ENCODE measurements at regions not wholly inside any gene's neighbourhood (a gene's known extent, or its start where the extent isn't known, plus 50 kb on each side); places are given as distances from the start of the nearest gene placed in this dataset.

DNA sequence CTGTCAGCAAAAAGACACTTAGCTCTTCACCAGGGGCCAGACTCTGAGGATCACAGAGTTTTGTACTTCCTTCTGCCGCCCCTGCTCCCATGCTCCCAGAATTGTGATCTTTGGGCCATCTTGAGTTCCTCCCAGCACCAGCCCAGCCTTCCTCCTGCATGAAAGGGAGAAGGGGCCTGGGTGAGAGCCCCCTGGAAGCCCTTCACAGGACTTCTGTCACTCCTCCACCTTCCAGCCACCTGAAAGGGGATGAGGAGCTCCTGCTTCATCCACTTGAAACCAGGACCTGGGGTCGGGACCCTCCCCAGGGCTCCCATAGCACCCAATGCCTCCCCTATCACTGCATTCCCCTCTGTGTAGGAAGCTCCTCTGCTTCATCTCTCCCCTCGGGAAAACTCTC, 174.2 kb downstream of the BUD13 start:
- DNase-seq (ENCODE audit: low read depth) = no peak

DNA sequence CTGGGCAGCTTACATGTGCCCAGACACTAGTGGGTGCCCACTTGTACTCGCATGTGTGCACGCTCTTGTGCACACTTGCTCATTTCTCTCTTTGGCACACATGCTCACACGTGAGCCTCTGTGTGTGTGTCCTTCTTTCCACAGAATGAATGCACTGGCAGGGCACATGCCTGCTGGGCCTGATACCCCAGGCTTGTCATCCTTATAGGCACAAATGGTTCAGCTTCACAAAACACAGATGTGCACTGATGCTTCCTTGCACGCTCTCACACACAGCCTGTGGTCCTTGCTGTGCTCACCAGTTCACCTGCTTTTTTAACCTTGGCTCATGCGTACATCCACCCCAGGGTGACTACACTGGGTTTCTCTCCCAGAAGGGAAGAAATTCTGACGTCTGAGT, 174.8 kb downstream of the BUD13 start:
- no peak for DNase-seq (ENCODE audit: low read depth)

DNA sequence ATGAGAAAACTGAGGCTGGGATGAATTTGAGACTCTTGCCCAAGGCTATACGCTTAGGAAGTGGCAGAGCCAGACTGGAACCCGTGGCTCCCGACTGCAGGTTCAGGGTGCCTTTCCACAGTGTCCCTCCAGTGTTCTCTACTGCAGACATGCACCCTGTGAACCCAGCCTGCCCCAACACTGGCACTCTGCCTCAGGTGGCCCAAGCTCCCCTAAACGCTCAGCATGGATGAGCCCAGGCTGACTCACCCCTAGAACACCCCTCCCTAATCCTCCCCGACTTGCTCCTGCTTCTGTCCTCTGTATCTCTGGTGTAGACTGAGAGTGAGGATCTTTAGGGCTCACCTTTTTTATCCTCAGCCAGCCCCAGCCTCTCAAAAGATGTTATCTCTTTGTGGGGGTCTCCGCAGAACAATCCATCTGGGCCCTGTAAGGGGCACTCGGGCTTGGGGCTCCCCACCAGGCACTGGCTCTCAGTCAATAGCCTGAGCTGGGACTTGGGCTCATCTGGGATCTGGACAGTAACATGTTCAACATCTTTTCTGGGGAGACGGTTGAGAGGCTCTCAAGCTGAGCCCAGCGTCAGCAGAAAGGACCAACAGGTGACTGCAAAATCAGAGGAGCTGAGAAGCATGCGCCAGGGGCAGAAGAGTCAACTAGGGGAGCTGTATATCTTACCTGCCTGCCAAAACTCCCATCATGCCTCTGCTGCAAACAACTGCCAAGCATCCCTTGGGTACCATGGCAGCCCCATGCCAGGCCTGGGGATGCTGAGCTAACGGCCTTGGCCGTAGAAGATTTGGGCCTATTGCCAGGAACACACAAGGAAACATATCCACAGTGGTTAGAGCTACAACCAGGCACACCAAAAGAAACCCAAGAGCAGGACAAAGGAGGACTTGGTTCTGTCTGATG, 176.2 kb downstream of the BUD13 start:
- DNase-seq (ENCODE audit: low read depth) = no peak

DNA sequence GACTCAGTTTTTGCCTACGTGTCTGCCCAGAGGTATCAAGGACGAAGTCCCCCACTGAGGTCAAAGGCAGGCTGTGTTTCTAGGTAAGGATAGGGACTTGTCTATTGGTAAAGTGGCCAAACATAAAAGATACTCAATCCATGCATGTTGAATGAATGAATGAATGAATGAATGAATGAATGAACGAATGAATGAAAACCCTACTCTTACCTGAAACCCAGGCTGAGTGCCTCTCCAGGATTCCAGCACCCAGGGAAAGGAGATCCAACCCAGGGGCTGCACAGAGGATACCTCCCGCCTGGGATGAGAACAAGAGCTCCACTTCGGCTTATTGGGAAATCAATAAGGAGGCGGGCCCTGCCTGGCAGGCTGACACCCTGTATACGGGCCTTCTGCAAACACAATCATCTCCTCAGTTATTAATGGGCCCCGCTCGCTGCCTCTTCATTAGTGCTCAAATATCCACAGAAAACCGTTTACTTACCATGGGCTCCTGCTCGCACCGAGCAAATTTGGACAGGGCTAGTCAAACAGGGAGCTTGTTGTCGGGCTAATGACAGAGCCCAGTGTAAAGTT, 177.4 kb downstream of the BUD13 start:
- no peak for DNase-seq (ENCODE audit: low read depth)

DNA sequence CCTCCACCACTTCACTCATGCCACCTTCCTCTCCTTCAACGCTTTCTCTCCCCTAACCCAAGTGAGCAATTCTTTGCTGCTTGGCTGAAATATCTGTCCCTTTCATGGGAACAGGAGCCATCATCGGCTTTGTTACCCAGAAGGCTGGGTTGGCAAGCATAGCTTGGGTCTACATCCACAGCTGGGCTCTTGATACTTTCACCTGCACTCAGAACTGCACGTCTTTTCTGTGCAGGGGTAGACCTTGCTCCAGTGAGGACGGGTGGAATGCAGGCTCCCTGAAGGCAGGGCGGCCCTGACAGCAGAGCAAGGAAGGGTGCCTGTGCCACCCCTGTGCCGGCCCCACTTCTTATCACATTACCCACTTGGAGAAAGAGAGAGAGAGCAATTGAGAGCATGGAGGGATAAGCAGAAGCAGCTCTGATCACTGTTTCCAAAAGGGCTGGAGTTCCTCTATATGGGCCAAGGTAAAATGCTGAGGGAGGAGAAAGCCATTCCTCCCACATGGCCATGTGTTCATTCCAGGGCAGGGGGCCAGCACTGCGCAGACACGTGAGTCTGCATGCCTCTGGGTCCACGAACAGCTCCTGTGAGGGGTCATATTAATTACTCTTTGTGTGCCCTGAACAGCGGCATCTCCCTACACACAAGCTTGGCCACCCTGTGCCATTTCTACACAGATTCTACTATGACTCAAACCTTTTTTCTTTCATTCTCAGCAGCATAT, 181.8 kb downstream of the BUD13 start:
- DNase-seq (ENCODE audit: low read depth) = no peak

DNA sequence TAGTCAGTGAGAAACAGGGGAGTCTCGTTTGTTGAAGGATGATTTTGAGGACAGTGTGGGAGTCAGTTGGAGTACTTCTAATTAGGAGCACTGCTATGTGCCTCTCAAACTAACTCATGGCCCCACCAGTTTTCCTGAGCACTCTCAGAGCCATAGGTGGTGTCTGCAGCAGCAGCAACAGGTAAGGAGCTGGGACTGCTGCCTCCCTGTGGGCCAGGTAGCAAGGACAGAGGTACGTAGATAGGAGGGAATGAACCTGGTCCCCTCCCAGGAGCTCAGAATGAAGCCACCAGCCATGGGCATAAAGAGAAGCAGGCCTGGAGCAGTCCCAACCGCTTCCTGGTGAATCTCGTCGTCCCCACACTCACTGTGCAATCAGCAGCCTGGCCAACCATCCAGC, 183.4 kb downstream of the BUD13 start:
- DNase-seq (ENCODE audit: low read depth) = no peak

DNA sequence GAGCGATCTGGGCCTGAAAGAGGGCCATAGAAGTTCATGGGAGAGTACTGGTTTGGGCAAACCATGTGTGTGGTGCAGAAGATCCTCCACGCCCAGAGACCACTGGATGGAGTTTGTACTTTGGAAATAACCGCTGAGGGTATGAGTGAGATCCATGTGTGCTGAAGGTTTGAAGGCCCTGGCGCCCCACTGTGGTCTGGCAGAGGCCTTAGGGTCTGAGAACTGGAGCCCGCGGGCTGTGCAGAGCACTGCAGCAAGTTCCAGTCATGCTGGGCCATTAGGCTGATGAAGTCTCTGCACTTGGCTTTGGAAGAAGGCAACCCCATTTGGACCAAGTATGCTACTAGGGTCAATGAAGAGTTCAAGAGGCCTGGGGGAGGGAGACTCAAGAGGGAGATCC, 186.4 kb downstream of the BUD13 start:
- DNase-seq (ENCODE audit: low read depth) = no peak

DNA sequence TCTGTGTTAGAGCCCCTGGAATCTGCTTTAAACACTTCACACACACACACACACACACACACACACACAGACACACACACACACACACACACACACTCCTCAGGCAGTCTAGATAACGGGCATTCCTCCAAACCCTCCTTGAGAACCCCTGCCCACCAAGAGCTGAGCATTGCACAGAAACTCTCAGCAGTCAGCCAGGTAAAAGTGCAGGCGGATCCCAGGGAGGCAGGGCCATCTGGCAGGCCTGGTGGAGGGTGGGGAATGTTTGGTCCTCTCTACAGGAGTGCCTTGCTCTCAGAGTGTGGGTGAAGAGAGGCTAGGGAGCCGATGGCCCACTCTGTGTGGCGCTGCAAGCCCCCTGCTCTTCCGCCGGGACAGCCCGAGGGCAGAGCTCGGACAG, 190.2 kb downstream of the BUD13 start:
- DNase-seq (ENCODE audit: low read depth) = no peak

DNA sequence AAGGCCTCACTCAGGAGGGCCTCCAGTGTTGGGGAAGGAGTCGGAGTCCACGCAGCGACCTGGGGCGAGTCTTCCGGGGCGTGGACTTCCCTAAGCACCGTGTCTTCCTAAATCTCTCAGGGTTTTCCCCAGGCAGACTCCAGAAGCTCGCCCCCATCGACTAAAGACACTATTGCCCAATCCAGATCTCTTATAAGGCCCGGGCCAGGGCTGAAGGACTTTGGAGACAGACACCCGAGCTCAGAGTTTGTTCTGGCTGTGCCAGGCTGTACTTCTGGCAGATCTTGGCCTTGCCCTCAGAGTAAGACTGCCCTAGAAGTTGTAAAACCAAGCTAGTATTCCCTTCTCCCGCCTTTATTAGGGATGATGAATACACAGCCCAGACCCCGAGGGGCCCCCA, 191.4 kb downstream of the BUD13 start:
- no peak for DNase-seq (ENCODE audit: low read depth)

DNA sequence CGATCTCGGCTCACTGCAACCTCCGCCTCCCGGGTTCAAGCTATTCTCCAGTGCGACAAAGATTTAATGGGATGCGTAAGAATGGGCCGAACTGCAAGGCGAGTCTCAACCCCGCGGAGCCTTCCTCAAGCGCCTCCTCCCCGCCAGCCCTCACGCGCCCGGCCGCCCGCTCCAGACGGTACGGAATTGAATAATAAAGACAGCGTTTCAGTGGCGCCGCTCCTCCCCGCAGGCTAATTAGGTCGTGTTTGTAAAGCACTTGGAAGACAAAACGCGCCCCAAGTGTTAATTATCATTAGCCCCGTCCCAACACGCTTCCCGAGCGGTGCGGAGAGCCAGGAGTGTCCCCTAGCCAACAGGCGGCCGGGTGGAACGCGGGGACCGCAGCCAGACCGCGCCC, 192.0 kb downstream of the BUD13 start:
- no peak for DNase-seq (ENCODE audit: low read depth)

DNA sequence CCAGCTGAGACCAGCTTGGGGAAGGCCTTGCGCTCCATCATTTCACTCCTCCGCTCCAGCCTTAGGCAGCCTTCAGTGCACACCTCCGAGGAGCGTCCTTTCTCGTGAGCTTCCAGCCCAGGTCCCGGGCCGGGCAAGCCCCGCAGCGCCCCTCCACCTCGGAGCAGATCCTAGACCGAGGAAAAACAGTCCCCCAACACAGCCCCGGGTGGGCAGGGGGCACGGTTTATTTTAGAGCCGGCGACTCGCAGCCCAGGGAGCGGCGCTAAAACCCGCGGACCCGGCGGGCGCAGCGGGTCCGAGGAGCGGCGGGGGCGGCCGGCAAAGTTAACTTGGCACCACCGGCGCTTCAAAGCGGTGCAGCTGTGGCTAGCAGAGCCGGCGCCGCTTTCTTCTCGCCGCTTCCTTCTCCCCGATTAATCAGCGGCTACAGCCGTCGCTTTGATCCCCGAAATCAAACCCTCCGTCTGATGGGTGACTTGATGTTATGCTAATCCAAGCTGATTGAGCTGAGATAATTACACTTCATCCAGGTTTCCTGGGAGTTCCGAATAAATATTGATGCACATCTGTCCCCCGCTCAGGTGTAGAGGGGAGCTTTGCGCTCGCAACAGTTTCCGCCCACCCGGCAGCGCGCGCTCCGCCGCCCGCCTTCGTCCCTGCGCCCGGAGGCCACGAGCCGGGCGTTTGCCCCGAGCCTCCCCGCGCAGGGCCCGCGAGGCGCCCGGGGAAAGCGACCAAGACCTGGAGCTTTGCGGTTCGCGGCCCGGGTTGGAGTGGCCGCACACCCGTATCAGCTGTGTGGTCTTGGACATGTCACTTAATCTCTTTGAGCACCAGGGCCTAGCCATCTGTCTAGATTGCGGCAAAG, 192.7 kb downstream of the BUD13 start:
- DNase-seq (ENCODE audit: low read depth) = no peak

DNA sequence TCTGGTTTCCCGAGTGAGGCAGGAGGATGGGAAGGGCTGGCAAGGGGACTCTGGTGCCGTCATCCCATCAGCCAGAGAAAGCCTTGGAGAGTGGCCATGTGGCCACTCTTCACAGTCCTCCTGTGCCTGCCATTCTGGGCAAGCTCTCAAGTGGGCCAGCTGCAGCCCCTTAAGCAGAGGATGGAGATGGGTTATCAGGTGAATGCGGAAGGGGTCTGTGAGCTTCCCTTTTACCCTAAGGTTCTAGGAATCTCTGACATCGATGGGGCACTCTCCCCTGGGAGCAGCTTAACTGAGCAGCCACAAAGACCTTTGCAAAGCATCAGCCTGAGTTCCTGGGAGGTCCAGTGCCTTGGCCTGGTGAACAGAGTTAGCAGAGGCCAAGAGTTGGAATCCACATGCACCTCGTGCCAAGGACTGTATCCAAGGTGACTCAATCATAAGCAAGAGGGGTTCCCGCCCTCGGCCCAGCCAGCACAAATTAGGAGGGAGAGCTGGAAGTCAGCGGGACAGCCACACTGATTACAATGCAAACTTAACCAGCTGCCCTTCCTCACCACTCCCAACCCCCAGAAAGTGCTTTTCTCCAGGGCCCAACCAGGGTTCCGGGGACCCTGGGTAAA, 193.6 kb downstream of the BUD13 start:
- no peak for DNase-seq (ENCODE audit: low read depth)

DNA sequence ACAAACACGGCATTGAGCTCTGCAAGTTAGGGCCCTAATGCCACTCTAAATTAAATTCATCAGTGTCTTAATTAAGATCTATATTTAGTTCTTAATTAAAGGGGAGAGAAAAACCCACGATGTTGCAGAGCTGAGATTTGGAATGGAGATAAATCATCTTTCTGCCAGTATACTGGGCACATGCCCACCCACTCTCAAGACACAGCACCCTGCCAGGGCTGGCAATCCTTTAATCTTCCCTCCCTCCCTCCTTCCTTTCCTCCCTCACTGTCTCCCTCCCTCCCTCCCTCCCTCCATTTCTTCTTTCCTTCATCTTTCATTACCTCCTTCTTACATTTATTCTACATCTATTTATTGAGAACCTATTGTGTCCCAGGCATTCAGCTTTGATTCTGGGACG, 194.8 kb downstream of the BUD13 start:
- DNase-seq (ENCODE audit: low read depth) = no peak

DNA sequence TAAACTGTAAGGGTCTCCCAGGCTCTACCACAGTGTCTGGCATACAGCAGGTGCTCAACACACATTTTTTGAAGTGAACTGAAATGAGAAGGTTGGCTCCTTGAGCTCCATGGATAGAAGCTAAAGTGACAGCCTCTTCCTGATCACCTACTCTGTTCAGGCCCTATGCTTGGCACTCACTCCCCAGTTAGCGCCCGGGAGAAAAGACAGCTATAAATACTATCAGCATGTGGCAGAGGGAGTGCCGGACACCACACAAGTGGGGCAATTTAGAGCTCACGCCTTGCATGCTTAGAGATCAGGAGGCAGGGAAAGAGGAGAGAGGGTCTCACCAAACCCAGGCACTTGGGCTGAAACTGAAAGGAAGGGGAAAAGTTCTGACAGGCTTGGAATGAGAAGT, 195.5 kb downstream of the BUD13 start:
- no peak for DNase-seq (ENCODE audit: low read depth)

DNA sequence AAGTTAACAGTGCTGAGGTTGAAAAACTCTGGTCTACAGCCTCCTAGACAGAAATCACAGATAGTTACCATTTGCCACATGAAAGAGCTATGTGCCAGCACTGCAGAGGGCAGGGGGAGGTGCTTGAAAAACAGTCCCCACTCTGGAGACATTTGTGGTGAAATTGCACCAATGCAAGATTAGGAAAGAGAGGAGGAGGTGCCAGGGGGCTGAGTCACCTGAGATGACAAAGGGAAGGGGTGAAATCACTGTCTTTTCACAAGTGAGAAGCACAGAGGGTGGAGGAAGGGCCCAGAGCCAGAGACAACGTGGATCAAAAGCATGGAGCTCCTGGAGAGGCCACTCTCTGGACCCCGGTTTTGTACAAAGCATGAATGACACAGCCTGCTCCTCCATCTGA, 196.3 kb downstream of the BUD13 start:
- DNase-seq (ENCODE audit: low read depth) = peak; percentile 1

DNA sequence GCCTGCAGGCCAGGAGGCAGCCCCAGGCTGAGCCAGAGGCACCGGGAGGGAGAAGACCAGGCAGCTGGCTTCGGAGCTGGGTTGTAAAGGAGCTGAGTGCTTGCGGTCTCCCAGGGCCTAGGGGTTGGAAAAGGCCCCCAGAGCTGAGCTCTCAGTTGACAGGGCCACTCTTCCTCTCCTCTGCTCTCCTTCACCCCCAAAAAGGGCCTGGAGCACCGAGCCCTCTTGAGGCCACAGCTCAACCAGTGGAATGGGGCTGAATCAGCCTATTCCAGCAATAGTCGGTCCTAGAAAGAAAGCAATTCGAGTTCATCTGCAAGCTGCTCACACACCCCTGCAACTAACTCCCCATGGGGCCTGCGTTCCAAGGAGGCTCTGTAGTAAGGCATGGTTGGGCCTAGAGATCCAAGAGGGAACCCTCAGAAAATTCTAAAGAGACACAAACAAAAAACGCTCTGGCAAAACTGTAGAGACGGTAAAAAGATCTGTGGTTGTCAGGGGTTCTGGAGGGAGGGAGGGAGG, 205.0 kb downstream of the BUD13 start:
- no peak for DNase-seq (ENCODE audit: low read depth)

DNA sequence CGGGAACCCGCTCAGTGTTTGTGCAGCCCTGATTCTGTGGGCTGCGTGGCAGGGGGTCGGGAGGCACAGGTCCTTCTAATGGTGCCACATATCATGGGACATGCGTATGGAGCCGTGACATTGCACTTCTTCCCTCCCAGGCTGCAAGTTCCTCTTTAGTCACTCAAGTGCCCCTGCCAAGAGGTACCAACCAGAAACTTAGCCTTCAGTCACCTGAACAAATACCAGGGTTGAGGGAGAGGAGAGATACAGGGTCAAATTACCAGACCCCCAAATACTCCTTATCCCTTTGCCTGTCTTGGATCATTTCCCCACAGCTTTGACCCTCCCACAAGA, 209.1 kb downstream of the BUD13 start:
- no peak for DNase-seq (ENCODE audit: low read depth)

DNA sequence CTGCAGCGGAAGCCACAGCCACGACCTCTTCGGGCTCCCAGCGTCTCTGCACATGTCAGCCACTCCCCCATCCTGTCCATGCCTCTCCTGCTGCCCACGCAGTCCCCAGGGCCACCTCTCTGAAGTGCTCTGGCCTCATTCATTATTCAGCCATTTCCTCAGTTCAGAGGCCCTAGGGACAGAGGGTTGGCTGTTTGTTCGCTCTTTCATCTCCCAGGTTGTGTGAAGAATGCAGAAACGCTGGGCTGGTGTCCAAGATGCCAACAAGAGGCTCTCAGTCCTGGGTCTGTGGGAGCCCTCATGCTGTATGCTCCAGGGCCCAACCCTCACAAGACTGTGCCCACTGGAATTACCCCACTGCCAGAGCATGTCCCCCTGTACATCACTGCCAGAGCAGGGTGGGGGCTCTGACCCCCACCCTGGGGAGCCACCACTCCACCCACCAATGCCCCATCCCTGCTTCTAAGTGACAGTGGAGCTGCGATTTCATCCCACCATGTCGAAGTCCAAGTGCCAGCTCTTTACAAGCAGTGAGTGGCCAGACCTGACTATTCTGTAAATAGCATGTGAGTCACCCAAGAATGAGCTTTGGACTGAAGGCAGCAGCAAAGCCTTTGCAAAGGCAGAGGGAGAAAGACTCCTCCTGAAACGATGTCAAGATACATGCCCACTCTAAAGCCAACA, 209.6 kb downstream of the BUD13 start:
- no peak for DNase-seq (ENCODE audit: low read depth)

DNA sequence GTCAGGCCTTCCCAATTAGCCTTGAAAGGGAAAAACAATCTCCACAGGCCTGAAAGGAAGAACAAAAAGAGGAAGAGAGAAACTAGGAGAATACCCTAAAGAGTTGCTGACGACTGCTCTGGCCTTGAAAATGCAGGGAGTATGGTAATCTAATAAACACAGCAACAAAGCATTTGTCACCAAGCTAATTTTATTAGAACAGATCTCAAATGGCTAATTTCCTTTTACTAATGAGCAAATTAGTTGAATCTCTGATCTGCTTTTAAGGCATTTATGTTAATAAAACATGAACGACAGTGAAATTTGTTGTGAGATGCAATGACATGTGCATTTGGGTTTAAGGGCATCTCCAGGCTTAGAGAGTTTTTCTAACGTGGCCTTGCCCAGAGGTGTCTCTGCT, 212.2 kb downstream of the BUD13 start:
- no peak for DNase-seq (ENCODE audit: low read depth)

DNA sequence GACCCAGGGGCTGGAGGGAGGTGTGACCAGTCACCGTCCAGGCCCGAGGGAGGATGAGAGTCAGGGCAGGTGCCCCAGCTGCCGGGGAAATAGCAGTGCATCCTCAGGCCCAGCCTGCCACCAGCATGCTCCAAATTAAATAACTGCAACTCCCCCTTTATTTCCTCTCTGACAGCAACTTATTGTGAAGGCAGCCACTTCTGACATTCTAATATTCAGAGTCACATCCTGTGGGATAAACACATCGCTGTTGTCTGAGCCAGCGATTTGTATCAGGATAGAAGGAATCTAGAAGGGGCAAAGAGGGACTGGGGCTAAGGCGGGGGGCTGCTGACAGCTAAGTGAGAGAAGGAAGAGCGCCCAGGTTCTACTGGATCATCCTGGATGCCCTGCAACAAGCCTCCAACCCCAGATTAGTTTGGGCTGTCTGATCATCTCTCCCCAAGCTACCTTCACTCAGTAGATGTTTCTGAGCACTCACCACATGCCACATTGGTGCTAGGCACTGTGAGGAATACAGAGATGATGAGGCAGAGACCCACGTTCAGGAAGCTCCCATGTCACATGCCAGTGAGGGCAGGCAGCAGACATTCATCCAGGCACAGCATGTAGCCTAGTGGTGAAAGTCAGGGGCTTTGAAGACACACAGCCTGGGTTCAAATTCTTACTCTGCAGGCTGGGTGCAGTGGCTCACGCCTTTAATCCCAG, 214.1 kb downstream of the BUD13 start:
- DNase-seq (ENCODE audit: low read depth) = no peak
